GM19324 (cell line): ENCODE measurements at regions not wholly inside any gene's neighbourhood (a gene's known extent, or its start where the extent isn't known, plus 50 kb on each side); places are given as distances from the start of the nearest gene placed in this dataset.

Source experiments
- ATAC-seq: cut with Tn5 transposase; IDR thresholded peaks from one replicate; pipeline ENCODE4 v1.9.1; 2021; ENCODE audit warnings: mild to moderate bottlenecking, moderate library complexity; ENCODE audit not compliant: unreplicated experiment, low FRiP score

- no peak for ATAC-seq
These were observed 73.9 kb downstream of the CASP3 start for GRCh38 chr4:184575306-184575705.

GRCh38 chr4:184574861-184575260, 74.4 kb downstream of the CASP3 start:
- no peak for ATAC-seq

- no peak for ATAC-seq
These were observed 75.5 kb downstream of the CASP3 start for GRCh38 chr4:184573701-184574100.

- ATAC-seq = no peak
These were observed 80.5 kb downstream of the CASP3 start for GRCh38 chr4:184568770-184569169.

GRCh38 chr4:184563621-184564020, 85.6 kb downstream of the CASP3 start:
- ATAC-seq = no peak

GRCh38 chr4:184558996-184559395, 84.6 kb upstream of the IRF2 start:
- ATAC-seq = no peak

- ATAC-seq = no peak
These were observed 79.5 kb upstream of the IRF2 start for GRCh38 chr4:184553891-184554290.

GRCh38 chr4:184550476-184550875, 76.1 kb upstream of the IRF2 start:
- no peak for ATAC-seq

- ATAC-seq = no peak
These were observed 74.4 kb upstream of the IRF2 start for GRCh38 chr4:184548648-184549341.

GRCh38 chr4:184548316-184548647, 73.9 kb upstream of the IRF2 start:
- ATAC-seq = no peak

GRCh38 chr4:184544788-184545409, 70.5 kb upstream of the IRF2 start:
- no peak for ATAC-seq

- ATAC-seq = no peak
These were observed 67.6 kb upstream of the IRF2 start for GRCh38 chr4:184541907-184542306.

GRCh38 chr4:184540307-184540706, 66.0 kb upstream of the IRF2 start:
- no peak for ATAC-seq

- peak; percentile 44 for ATAC-seq
These were observed 63.8 kb upstream of the IRF2 start for GRCh38 chr4:184538023-184538599.

- ATAC-seq = peak; percentile 72
These were observed 63.1 kb upstream of the IRF2 start for GRCh38 chr4:184537269-184538022.

- ATAC-seq = no peak
These were observed 62.5 kb upstream of the IRF2 start for GRCh38 chr4:184536881-184537248.

- no peak for ATAC-seq
These were observed 61.9 kb upstream of the IRF2 start for GRCh38 chr4:184536065-184536880.

GRCh38 chr4:184534511-184535391, 60.4 kb upstream of the IRF2 start:
- peak; percentile 36 for ATAC-seq

GRCh38 chr4:184533908-184534307, 59.6 kb upstream of the IRF2 start:
- ATAC-seq = no peak

GRCh38 chr4:184531008-184531407, 56.7 kb upstream of the IRF2 start:
- ATAC-seq = no peak
